ENCODE measurements at regions not wholly inside any gene's neighbourhood (a gene's known extent, or its start where the extent isn't known, plus 50 kb on each side); places are given as distances from the start of the nearest gene placed in this dataset.

GRCh38 chr2:13002536-13003331 lies 286.0 kb downstream of the TRIB2 start:
- Histone ChIP-seq H3K4me3 (no peak overlapping the region), H3K27me3 (no peaks in the 10 kb centered on the region), H3K9me3 (no peaks in the 10 kb centered on the region), H3K36me3 (no peaks in the 10 kb centered on the region), H3K4me1 (peaks cover 6 to 35% (median 31%) of the 10 kb centered on the region in 4 donors), H3K27ac (replicated peaks in 1 of 4) (no peak overlapping the region)
- intact Hi-C loops (cut with DNase I), result loop anchor here (10.0 kb wide), 2 partner anchors 68 to 1178 kb away; no protein-coding TSS in a partner anchor
- WGBS, result 63% methylated on average over 7 of the region's 7 CpGs
- TF ChIP-seq POLR2A (IDR thresholded peaks at IDR 0.05; ENCODE audit: low read depth) (no peak), EP300 (IDR thresholded peaks at IDR 0.05) (no peak), POLR2AphosphoS5 (IDR thresholded peaks at IDR 0.05) (no peak)
- TF ChIP-seq, protein P1, sequence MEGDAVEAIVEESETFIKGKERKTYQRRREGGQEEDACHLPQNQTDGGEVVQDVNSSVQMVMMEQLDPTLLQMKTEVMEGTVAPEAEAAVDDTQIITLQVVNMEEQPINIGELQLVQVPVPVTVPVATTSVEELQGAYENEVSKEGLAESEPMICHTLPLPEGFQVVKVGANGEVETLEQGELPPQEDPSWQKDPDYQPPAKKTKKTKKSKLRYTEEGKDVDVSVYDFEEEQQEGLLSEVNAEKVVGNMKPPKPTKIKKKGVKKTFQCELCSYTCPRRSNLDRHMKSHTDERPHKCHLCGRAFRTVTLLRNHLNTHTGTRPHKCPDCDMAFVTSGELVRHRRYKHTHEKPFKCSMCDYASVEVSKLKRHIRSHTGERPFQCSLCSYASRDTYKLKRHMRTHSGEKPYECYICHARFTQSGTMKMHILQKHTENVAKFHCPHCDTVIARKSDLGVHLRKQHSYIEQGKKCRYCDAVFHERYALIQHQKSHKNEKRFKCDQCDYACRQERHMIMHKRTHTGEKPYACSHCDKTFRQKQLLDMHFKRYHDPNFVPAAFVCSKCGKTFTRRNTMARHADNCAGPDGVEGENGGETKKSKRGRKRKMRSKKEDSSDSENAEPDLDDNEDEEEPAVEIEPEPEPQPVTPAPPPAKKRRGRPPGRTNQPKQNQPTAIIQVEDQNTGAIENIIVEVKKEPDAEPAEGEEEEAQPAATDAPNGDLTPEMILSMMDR (IDR thresholded peaks at IDR 0.05), result no peak
- no peak for DNase-seq (ENCODE audit: extremely low spot score)

GRCh38 chr2:13003500-13003899 lies 286.8 kb downstream of the TRIB2 start:
- no peak overlapping the region for H3K4me3 ChIP-seq
- H3K4me1 ChIP-seq, result peaks cover 6 to 35% (median 31%) of the 10 kb centered on the region in 4 donors
- no peaks in the 10 kb centered on the region for H3K36me3 ChIP-seq
- TF ChIP-seq POLR2AphosphoS5 (IDR thresholded peaks at IDR 0.05), result no peak
- no peak for TF ChIP-seq POLR2A (IDR thresholded peaks at IDR 0.05; ENCODE audit: low read depth)
- TF ChIP-seq, protein P1 (IDR thresholded peaks at IDR 0.05), result no peak
- TF ChIP-seq EP300 (IDR thresholded peaks at IDR 0.05), result no peak
- no peaks in the 10 kb centered on the region for H3K27me3 ChIP-seq
- no peaks in the 10 kb centered on the region for H3K9me3 ChIP-seq
- intact Hi-C loops (cut with DNase I), result loop anchor here (10.0 kb wide), 2 partner anchors 69 to 1179 kb away; no protein-coding TSS in a partner anchor
- DNase-seq (ENCODE audit: extremely low spot score), result no peak
- 57% methylated on average over 2 of the region's 2 CpGs for WGBS
- no peak overlapping the region for H3K27ac ChIP-seq (replicated peaks in 1 of 4)

DNA sequence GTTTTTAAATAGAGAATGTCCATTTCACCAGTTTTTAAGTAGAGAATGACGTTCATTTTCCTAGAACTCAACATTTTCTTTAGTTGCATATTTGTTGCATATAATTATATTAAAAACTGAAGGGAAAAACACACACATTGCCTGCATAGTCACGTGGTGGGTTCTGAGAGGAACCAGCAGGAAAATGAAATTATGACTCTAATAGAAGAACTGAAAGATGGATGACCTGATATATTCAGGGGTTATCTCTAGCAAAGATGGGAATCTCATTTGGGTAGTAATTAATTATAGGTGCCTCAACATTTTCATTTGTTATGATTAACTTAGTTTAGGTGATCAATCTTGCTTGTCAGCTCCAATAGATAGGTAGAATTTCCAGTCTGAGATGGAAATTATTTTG lies 288.3 kb downstream of the TRIB2 start:
- intact Hi-C loops (cut with DNase I), result loop anchor here (5.0 to 10.0 kb wide), 3 partner anchors 70 to 1180 kb away; partner anchors contain the start of gene TRIB2
- H3K4me3 ChIP-seq, result no peak overlapping the region

DNA sequence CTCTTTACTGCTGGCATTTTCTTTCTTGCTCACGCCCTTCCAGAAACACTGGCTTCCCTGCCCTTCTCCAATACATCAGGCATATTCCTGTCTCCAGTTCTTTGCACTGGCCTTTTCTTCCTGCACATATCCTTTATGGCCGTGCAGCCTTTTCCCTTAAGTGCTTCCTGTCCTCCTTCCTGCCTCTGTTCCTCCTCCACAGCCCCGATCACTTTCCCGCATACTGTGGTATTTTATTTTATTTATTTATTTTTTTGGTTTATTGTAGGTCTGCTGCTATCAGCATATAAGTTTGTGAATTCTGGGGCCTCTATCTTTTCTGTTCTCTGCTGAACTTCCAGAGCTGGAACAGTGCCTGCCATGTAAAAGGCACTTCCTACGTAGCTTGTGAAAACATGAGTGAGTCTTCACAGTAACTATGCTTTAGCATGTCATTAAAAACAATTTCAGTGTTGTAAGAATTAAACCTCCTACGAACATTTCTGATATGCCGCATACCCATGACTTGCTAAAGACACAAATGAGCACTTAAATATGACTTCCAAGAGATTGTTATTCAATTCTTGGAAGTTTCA lies 289.1 kb downstream of the TRIB2 start:
- TF ChIP-seq EP300 (IDR thresholded peaks at IDR 0.05) (no peak), POLR2A (IDR thresholded peaks at IDR 0.05; ENCODE audit: low read depth) (no peak), POLR2AphosphoS5 (IDR thresholded peaks at IDR 0.05) (no peak)
- TF ChIP-seq, protein P1 (IDR thresholded peaks at IDR 0.05), result no peak
- Histone ChIP-seq H3K27me3 (no peaks in the 10 kb centered on the region), H3K4me1 (peaks cover 6 to 26% (median 25%) of the 10 kb centered on the region in 4 donors), H3K27ac (replicated peaks in 1 of 4) (no peak overlapping the region), H3K9me3 (no peaks in the 10 kb centered on the region), H3K36me3 (no peaks in the 10 kb centered on the region), H3K4me3 (no peak overlapping the region)
- 72% methylated on average over 7 of the region's 7 CpGs for WGBS
- no peak for DNase-seq (ENCODE audit: extremely low spot score)
- intact Hi-C loops (cut with DNase I), result loop anchor here (2.0 to 10.0 kb wide), 4 partner anchors 71 to 1181 kb away; partner anchors contain the start of gene TRIB2

More for the DNA sequence above, 288.3 kb downstream of the TRIB2 start:
- TF ChIP-seq POLR2A (IDR thresholded peaks at IDR 0.05; ENCODE audit: low read depth), result no peak
- no peak for TF ChIP-seq POLR2AphosphoS5 (IDR thresholded peaks at IDR 0.05)
- TF ChIP-seq, protein P1 (IDR thresholded peaks at IDR 0.05), result no peak
- no peak for TF ChIP-seq EP300 (IDR thresholded peaks at IDR 0.05)
- peaks cover 6 to 32% (median 31%) of the 10 kb centered on the region in 4 donors for H3K4me1 ChIP-seq
- H3K9me3 ChIP-seq, result no peaks in the 10 kb centered on the region
- H3K27me3 ChIP-seq, result no peaks in the 10 kb centered on the region
- no peak overlapping the region for H3K27ac ChIP-seq (replicated peaks in 1 of 4)
- no peak for DNase-seq (ENCODE audit: extremely low spot score)
- 70% methylated on average over 2 of the region's 2 CpGs for WGBS
- no peaks in the 10 kb centered on the region for H3K36me3 ChIP-seq
